Sigmoid colon (tissue), 6 donors: ENCODE measurements at regions not wholly inside any gene's neighbourhood (a gene's known extent, or its start where the extent isn't known, plus 50 kb on each side); places are given as distances from the start of the nearest gene placed in this dataset.
"Not testable (repeated sequence)": the region's sequence is repeated elsewhere in the genome, so short reads cannot be mapped to it uniquely, and the experiment has no call there.

Experiments
- DNase-seq: peaks from one replicate; pipeline ENCODE4 v3.0.0-alpha.2; 2019
- H3K27ac ChIP-seq, 4 donors: fragments of 200-600 bp; sonication (generic); one replicate each; pipeline ENCODE4 v1.5.1; 2016 to 2019; ENCODE audit warnings: mild to moderate bottlenecking in 1 of 4
- H3K27me3 ChIP-seq, 3 donors: fragments of 200-600 bp; sonication (generic); one replicate each; pipeline ENCODE4 v1.5.1; 2019; ENCODE audit warnings: mild to moderate bottlenecking in 1 of 3
- H3K36me3 ChIP-seq, 4 donors: fragments of 200-600 bp; sonication (generic); one replicate each; pipeline ENCODE4 v1.5.1; 2016 to 2019
- H3K4me1 ChIP-seq, 4 donors: fragments of 200-600 bp; sonication (generic); one replicate each; pipeline ENCODE4 v1.5.1; 2017 to 2019
- H3K4me3 ChIP-seq, 4 donors: fragments of 200-600 bp; sonication (generic); one replicate each; pipeline ENCODE4 v1.5.1; 2017 to 2019; ENCODE audit warnings: mild to moderate bottlenecking in 2 of 4, moderate library complexity in 1 of 4
- H3K9me3 ChIP-seq, 4 donors: fragments of 200-600 bp in 3 of 4; sonication (generic) in 3 of 4; one replicate each; pipeline versions ENCODE4 v1.5.1 to v1.6.1; 2013 to 2019
- EP300 ChIP-seq, 4 donors: sonication (generic); formaldehyde crosslinking; IDR thresholded peaks; one replicate each; pipeline ENCODE4 v1.6.1; 2017; ENCODE audit warnings: antibody characterized with exemption in 4 of 4
- POLR2A ChIP-seq, 2 donors: fragments of 450-650 bp; IDR thresholded peaks; one replicate each; pipeline ENCODE4 v1.6.1; 2016; ENCODE audit warnings: antibody characterized with exemption in 2 of 2, mild to moderate bottlenecking in 2 of 2, moderate library complexity in 2 of 2
- POLR2AphosphoS5 ChIP-seq, 4 donors: sonication (generic); formaldehyde crosslinking; IDR thresholded peaks; one replicate each; pipeline ENCODE4 v1.6.1; 2017; ENCODE audit warnings: antibody characterized with exemption in 4 of 4
- WGBS, 2 donors: extraction: QIAGEN DNeasy Blood & Tissue Kit; methylation state at CpG; one replicate each; pipeline ENCODE4 v1.1.7; 2013; 5-methylcytosine and 5-hydroxymethylcytosine counted together
- intact Hi-C: fragments of 100-400 bp; cut with DNase I; formaldehyde crosslinking; loops from one replicate; pipeline ENCODE4 v1.15.1; 2023
- TF ChIP-seq, protein P1 (sequence below), 4 experiments: fragments of 450-650 bp in 3 of 4; fragments of 200-600 bp in 1 of 4; IDR thresholded peaks; one replicate each; pipeline ENCODE4 v1.5.1; 2016 to 2019; ENCODE audit warnings: antibody characterized with exemption in 4 of 4, mild to moderate bottlenecking in 3 of 4, moderate library complexity in 2 of 4
- donor health status: healthy with polysubstance abuse.
- donor health status: healthy.

DNA sequence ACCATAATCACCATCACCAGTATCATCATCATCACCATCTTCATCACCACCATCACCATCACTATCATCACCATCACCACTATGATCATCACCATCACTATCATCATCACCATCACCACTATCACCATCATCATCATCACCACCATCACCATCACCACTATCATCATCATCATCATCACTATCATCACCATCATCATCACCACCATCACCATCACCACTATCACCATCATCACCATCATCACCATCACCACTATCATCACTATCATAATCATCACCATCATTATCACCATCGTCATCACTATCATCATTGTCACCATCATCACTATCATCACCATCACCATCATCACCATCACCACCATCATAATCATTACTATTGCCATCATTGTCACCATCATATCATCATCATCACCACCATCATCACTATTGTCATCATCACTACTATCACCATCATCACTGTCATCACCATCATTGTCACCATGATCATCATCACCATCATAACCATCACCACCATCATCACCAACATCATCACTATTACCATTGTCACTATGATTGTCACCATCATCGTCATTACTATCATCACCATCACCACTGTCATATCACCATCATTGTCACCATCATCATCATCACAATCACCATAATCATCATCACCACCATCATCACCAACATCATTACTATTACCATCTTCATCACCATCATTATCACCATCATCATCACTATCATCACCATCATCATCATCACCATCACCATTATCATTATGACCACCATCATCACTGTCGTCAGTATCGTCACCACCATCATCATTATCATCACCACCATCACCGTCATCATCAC is 154.7 kb downstream of the ACTR3B start:
- H3K4me3 ChIP-seq, result no peak overlapping the region
- H3K27me3 ChIP-seq, result peaks cover 0 to 10% (median 0%) of the 10 kb centered on the region in 3 donors
- TF ChIP-seq POLR2AphosphoS5 (IDR thresholded peaks at IDR 0.05) (no peak), EP300 (IDR thresholded peaks at IDR 0.05) (no peak), POLR2A (IDR thresholded peaks at IDR 0.05) (no peak)
- TF ChIP-seq, protein P1, sequence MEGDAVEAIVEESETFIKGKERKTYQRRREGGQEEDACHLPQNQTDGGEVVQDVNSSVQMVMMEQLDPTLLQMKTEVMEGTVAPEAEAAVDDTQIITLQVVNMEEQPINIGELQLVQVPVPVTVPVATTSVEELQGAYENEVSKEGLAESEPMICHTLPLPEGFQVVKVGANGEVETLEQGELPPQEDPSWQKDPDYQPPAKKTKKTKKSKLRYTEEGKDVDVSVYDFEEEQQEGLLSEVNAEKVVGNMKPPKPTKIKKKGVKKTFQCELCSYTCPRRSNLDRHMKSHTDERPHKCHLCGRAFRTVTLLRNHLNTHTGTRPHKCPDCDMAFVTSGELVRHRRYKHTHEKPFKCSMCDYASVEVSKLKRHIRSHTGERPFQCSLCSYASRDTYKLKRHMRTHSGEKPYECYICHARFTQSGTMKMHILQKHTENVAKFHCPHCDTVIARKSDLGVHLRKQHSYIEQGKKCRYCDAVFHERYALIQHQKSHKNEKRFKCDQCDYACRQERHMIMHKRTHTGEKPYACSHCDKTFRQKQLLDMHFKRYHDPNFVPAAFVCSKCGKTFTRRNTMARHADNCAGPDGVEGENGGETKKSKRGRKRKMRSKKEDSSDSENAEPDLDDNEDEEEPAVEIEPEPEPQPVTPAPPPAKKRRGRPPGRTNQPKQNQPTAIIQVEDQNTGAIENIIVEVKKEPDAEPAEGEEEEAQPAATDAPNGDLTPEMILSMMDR (IDR thresholded peaks at IDR 0.05), result no peak
- no peaks in the 10 kb centered on the region for H3K9me3 ChIP-seq
- H3K36me3 ChIP-seq, result no peaks in the 10 kb centered on the region
- intact Hi-C loops, result no loop called here
- H3K27ac ChIP-seq, result no peak overlapping the region
- no peaks in the 10 kb centered on the region for H3K4me1 ChIP-seq
- WGBS, 2 donors, result 85 to 86% methylated on average over 5 of the region's 5 CpGs
- DNase-seq, result no peak

DNA sequence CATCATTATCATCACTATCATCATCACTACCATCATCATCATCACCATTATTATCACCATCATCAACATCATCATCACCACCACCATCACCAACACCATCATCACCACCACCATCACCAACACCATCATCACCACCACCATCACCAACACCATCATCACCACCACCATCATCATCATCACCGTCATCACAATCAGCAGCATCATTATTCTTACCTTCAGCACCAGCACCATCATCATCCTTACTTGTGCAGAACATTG is 155.2 kb downstream of the ACTR3B start:
- intact Hi-C loops, result not testable (repeated sequence)

DNA sequence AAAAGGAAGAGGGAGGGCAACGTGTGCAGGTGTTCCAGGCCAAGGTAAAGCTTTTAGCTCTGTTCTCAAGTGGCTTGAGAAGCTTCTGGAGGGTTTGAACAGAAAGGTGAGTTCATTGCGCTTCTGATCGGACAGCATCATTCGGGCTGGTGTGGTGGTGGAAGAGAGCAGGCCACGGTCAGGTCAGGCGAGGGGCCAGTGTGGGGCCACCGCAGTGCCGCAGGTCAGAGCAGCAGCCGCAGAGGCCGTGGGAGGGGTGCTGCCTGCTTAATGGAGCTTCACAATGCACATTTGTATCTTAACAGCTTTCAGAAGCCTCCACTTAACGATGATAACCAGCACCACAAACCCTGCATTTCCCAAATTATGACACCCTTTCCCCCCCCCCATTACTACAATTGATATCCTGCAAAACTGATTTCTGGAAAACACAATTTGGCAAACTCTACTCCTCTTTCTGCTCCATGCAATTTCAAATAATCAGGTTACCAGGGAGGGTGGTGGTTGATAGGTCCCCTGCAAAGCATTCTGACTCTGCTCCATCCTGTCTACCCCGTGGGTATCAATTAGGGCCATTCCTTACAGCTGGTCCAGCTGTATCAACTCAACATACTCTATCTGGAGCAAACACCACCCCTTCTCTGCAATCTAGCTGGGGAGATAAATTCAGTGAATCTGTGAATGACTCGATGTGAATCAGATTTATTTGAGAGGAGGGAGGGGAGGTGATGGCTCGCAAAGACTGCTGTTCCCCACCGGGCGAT is 162.9 kb downstream of the ACTR3B start:
- no peak overlapping the region for H3K4me3 ChIP-seq
- H3K27ac ChIP-seq, result no peak overlapping the region
- H3K4me1 ChIP-seq, result peaks cover 0 to 15% (median 12%) of the 10 kb centered on the region in 4 donors
- H3K36me3 ChIP-seq, result no peaks in the 10 kb centered on the region
- intact Hi-C loops, result no loop called here
- no peak for DNase-seq
- H3K27me3 ChIP-seq, result peaks cover 14 to 47% (median 25%) of the 10 kb centered on the region in 3 donors
- 87% methylated on average over 16 of the region's 16 CpGs for WGBS, 2 donors
- no peaks in the 10 kb centered on the region for H3K9me3 ChIP-seq
- TF ChIP-seq EP300 (IDR thresholded peaks at IDR 0.05) (no peak), POLR2A (IDR thresholded peaks at IDR 0.05) (no peak), POLR2AphosphoS5 (IDR thresholded peaks at IDR 0.05) (no peak)
- TF ChIP-seq, protein P1 (IDR thresholded peaks at IDR 0.05), result no peak

More for the DNA sequence above, 155.2 kb downstream of the ACTR3B start:
- not testable (repeated sequence) for H3K9me3 ChIP-seq, H3K4me1 ChIP-seq, H3K4me3 ChIP-seq, H3K36me3 ChIP-seq, H3K27me3 ChIP-seq, DNase-seq, H3K27ac ChIP-seq
- 91 to 96% methylated on average over 1 of the region's 1 CpG for WGBS, 2 donors

DNA sequence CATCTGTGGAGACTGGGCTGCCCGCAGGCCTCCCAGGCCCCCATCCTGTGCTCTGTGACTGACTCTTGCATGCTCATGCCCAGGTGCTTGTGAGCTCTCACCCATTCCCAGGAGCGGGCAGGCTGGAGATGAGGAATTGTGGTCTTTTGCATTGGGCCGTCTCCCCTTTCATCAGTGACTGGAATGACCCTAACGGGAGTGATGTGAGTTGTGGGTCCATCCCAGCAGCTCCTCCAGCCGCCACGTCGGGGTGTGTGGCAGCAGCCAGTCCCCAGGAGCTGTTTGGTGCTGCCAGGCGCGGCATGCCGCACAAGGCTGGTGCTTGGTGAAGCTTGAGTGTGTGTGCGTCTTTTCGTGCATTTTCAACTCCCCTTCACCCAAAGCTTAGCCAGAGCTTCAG is 164.2 kb downstream of the ACTR3B start:
- H3K27ac ChIP-seq, result no peak overlapping the region
- no peaks in the 10 kb centered on the region for H3K9me3 ChIP-seq
- no peak overlapping the region for H3K4me3 ChIP-seq
- H3K36me3 ChIP-seq, result no peaks in the 10 kb centered on the region
- TF ChIP-seq POLR2AphosphoS5 (IDR thresholded peaks at IDR 0.05) (no peak), POLR2A (IDR thresholded peaks at IDR 0.05) (no peak), EP300 (IDR thresholded peaks at IDR 0.05) (no peak)
- TF ChIP-seq, protein P1 (IDR thresholded peaks at IDR 0.05), result no peak
- 91 to 94% methylated on average over 12 of the region's 12 CpGs for WGBS, 2 donors
- peaks cover 14 to 47% (median 25%) of the 10 kb centered on the region in 3 donors for H3K27me3 ChIP-seq
- intact Hi-C loops, result no loop called here
- no peak for DNase-seq
- H3K4me1 ChIP-seq, result peaks cover 0 to 15% (median 12%) of the 10 kb centered on the region in 4 donors

DNA sequence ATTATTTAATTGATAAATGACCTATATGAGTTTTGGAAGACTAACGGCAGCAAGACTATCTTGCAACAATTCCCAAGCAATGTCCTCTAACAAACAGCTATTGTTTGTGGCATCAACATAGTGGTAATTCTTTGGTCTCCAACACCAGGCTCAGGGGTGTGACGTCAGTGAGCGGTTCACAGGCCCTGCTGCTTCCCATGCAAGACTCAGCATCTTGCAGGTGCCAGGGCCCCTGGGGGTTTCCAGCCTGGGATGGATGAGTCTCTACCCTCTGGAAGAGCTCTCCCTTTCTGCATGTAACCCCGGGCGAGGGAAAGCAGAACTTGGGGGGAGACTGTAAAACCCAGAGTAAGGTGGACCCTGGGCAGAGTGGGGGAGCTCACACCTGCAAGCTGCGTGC is 164.7 kb downstream of the ACTR3B start:
- peaks cover 14 to 47% (median 25%) of the 10 kb centered on the region in 3 donors for H3K27me3 ChIP-seq

More for the DNA sequence above, 164.7 kb downstream of the ACTR3B start:
- TF ChIP-seq, protein P1 (IDR thresholded peaks at IDR 0.05), result no peak
- no peak for TF ChIP-seq POLR2AphosphoS5 (IDR thresholded peaks at IDR 0.05)
- no peak for DNase-seq
- WGBS, 2 donors, result 76 to 82% methylated on average over 6 of the region's 6 CpGs
- intact Hi-C loops, result no loop called here
- Histone ChIP-seq H3K4me3 (no peak overlapping the region), H3K36me3 (no peaks in the 10 kb centered on the region), H3K27ac (no peak overlapping the region), H3K4me1 (peaks cover 0 to 15% (median 12%) of the 10 kb centered on the region in 4 donors), H3K9me3 (no peaks in the 10 kb centered on the region)
